B cell (primary cell): ENCODE measurements at regions not wholly inside any gene's neighbourhood (a gene's known extent, or its start where the extent isn't known, plus 50 kb on each side); places are given as distances from the start of the nearest gene placed in this dataset.

Experiments
- ATAC-seq: fragments of 200-7000 bp; cut with Tn5 transposase; one replicate; pipeline ENCODE4 v1.10.0; 2021; ENCODE audit warnings: low read depth, mild to moderate bottlenecking, moderate number of reproducible peaks, moderate library complexity
- CTCF ChIA-PET: fragments of 350-600 bp; sonication (Branson Sonifier 250); formaldehyde crosslinking; loops from one replicate; lab custom pipeline; 2021; ENCODE audit warnings: antibody characterized with exemption, inconsistent platforms; lab: Charles Lee
- POLR2A ChIA-PET: fragments of 350-600 bp; sonication (Branson Sonifier 250); formaldehyde crosslinking; loops from one replicate; lab custom pipeline; 2021; ENCODE audit warnings: antibody characterized with exemption; lab: Charles Lee
- DNase-seq: peaks from one replicate; pipeline ENCODE4 v3.0.0; 2013
- H2AFZ ChIP-seq: 2 replicates; pipeline ENCODE4 v1.6.1; 2012; ENCODE audit warnings: mild to moderate bottlenecking, low read depth, low read length; ENCODE audit not compliant: insufficient read depth, poor library complexity, severe bottlenecking
- H3K27ac ChIP-seq, 2 donors: 1 replicate in 1 of 2; 2 replicates in 1 of 2; pipeline ENCODE4 v1.5.1; 2012 to 2013; ENCODE audit warnings: low read length in 2 of 2, mild to moderate bottlenecking in 2 of 2, moderate library complexity in 1 of 2
- H3K27me3 ChIP-seq, 4 experiments: fragments of 200-600 bp in 1 of 4; sonication (generic) in 1 of 4; replicated peaks in 1 of 4; 1 replicate in 2 of 4; 2 replicates in 2 of 4; pipeline versions ENCODE4 v1.6.1 to v1.7.0; 2013 to 2016; ENCODE audit warnings: low read length in 3 of 4, mild to moderate bottlenecking in 2 of 4, mixed read lengths in 1 of 4, moderate library complexity in 1 of 4; ENCODE audit not compliant: insufficient read depth in 4 of 4, control insufficient read depth in 3 of 4; ENCODE audit errors: control extremely low read depth in 1 of 4
- H3K36me3 ChIP-seq, 2 experiments: replicated peaks in 1 of 2; 1 replicate in 1 of 2; 2 replicates in 1 of 2; pipeline versions ENCODE4 v1.6.1 to v1.7.1; 2013; ENCODE audit warnings: low read length in 1 of 2; ENCODE audit not compliant: insufficient read depth in 2 of 2, control insufficient read depth in 1 of 2; ENCODE audit errors: control extremely low read depth in 1 of 2, extremely low read depth in 1 of 2
- H3K4me1 ChIP-seq, 2 donors: fragments of 200-600 bp in 1 of 2; sonication (generic) in 1 of 2; 1 replicate in 1 of 2; 2 replicates in 1 of 2; pipeline versions ENCODE4 v1.5.1 to v1.6.1; 2013 to 2017; ENCODE audit warnings: low read length in 2 of 2; ENCODE audit not compliant: control insufficient read depth in 2 of 2, insufficient read depth in 2 of 2
- H3K4me2 ChIP-seq: replicated peaks from 2 replicates; pipeline ENCODE3; 2012; ENCODE audit warnings: mild to moderate bottlenecking, low read depth, low read length; ENCODE audit not compliant: poor library complexity, severe bottlenecking
- H3K4me3 ChIP-seq, 5 experiments: fragments of 200-600 bp in 1 of 5; sonication (generic) in 1 of 5; 1 replicate in 3 of 5; 2 replicates in 2 of 5; pipeline versions ENCODE4 v1.5.1 to v1.7.0; 2011 to 2016; ENCODE audit warnings: low read length in 4 of 5, mild to moderate bottlenecking in 4 of 5, low read depth in 2 of 5, control low read depth in 1 of 5, moderate library complexity in 1 of 5; ENCODE audit not compliant: insufficient read depth in 1 of 5; ENCODE audit errors: control extremely low read depth in 1 of 5, extremely low read depth in 1 of 5
- H3K79me2 ChIP-seq: fragments of 200-600 bp; sonication (generic); one replicate; pipeline ENCODE4 v1.6.0; 2016; ENCODE audit warnings: low read length; ENCODE audit not compliant: control insufficient read depth, insufficient read depth
- H3K9ac ChIP-seq: fragments of 200-600 bp; sonication (generic); 2 replicates; pipeline ENCODE4 v1.6.1; 2017; ENCODE audit warnings: mild to moderate bottlenecking, low read length, moderate library complexity
- H3K9me3 ChIP-seq, 3 donors: one replicate each; pipeline versions ENCODE4 v1.6.1 to v1.7.1; 2013; ENCODE audit warnings: low read length in 2 of 3; ENCODE audit not compliant: control insufficient read depth in 2 of 3, insufficient read depth in 1 of 3; ENCODE audit errors: control extremely low read depth in 1 of 3
- H4K20me1 ChIP-seq: 2 replicates; pipeline ENCODE4 v1.6.0; 2012; ENCODE audit warnings: mild to moderate bottlenecking, low read length; ENCODE audit not compliant: insufficient read depth, control insufficient read depth, poor library complexity, severe bottlenecking
- H3K27ac Mint-ChIP-seq: one replicate; pipeline ENCODE4 v1.8.0; 2021; ENCODE audit warnings: mixed read lengths
- H3K27me3 Mint-ChIP-seq: one replicate; pipeline ENCODE4 v1.8.0; 2021; ENCODE audit warnings: mixed read lengths
- H3K4me1 Mint-ChIP-seq: one replicate; pipeline ENCODE4 v1.8.0; 2021; ENCODE audit warnings: mixed read lengths
- H3K4me3 Mint-ChIP-seq: one replicate; pipeline ENCODE4 v1.8.0; 2021; ENCODE audit warnings: mixed read lengths
- H3K9me3 Mint-ChIP-seq: one replicate; pipeline ENCODE4 v1.8.0; 2022; ENCODE audit warnings: mixed read lengths; ENCODE audit not compliant: insufficient read depth
- CTCF ChIP-seq: fragments of 200-600 bp; IDR thresholded peaks from one replicate; pipeline ENCODE4 v1.8.0; 2022; ENCODE audit warnings: antibody characterized with exemption, mild to moderate bottlenecking
- EZH2 ChIP-seq: IDR thresholded peaks from 2 replicates; pipeline ENCODE4 v1.6.1; 2012; ENCODE audit warnings: borderline replicate concordance, low read depth, mild to moderate bottlenecking, moderate library complexity, low read length; ENCODE audit not compliant: insufficient read depth, poor library complexity, severe bottlenecking
- WGBS: methylation state at CpG from one replicate; pipeline ENCODE4 v1.1.5; 2013; ENCODE audit warnings: missing lambda C conversion rate; ENCODE audit not compliant: insufficient coverage; 5-methylcytosine and 5-hydroxymethylcytosine counted together
- intact Hi-C: fragments of 100-400 bp; cut with micrococcal nuclease; formaldehyde crosslinking; loops from one replicate; pipeline ENCODE4 v1.10.0; 2022

- no peak overlapping the region for H3K27ac Mint-ChIP-seq
- no peak overlapping the region for H2AFZ ChIP-seq
- WGBS, result 42% methylated on average over 5 of the region's 5 CpGs
These were observed 77.9 kb downstream of the PSMG1 start for GRCh38 chr21:39105341-39105765.

GRCh38 chr21:39104911-39105310 lies 78.3 kb downstream of the PSMG1 start:
- WGBS, result 90% methylated on average over 1 of the region's 4 CpGs
- ChIA-PET CTCF (no interaction called here), POLR2A (no interaction called here)
- H3K4me3 Mint-ChIP-seq, result no peak overlapping the region
- peaks cover 0 to 5% (median 0%) of the 10 kb centered on the region in 4 experiments for H3K27me3 ChIP-seq
- no peak overlapping the region for H3K4me2 ChIP-seq
- no peak overlapping the region for H2AFZ ChIP-seq
- H4K20me1 ChIP-seq, result no peaks in the 10 kb centered on the region
- no peak overlapping the region for H3K4me3 ChIP-seq
- H3K9ac ChIP-seq, result no peak overlapping the region
- TF ChIP-seq EZH2 (no peak), CTCF (no peak)
- ATAC-seq (no peak), DNase-seq (no peak)
- intact Hi-C loops, result no loop called here
- H3K27ac Mint-ChIP-seq, result no peak overlapping the region
- peaks cover 30% of the 10 kb centered on the region for H3K27me3 Mint-ChIP-seq
- H3K4me1 Mint-ChIP-seq, result no peaks in the 10 kb centered on the region
- H3K9me3 ChIP-seq, result no peaks in the 10 kb centered on the region
- no peaks in the 10 kb centered on the region for H3K79me2 ChIP-seq
- no peaks in the 10 kb centered on the region for H3K4me1 ChIP-seq
- no peaks in the 10 kb centered on the region for H3K9me3 Mint-ChIP-seq
- no peak overlapping the region for H3K27ac ChIP-seq
- H3K36me3 ChIP-seq, result no peaks in the 10 kb centered on the region

More at GRCh38 chr21:39105341-39105765, 77.9 kb downstream of the PSMG1 start:
- H3K9ac ChIP-seq, result no peak overlapping the region
- Mint-ChIP-seq H3K27me3 (peaks cover 30% of the 10 kb centered on the region), H3K4me1 (no peaks in the 10 kb centered on the region), H3K9me3 (no peaks in the 10 kb centered on the region), H3K4me3 (no peak overlapping the region)
- ATAC-seq, result no peak
- ChIA-PET CTCF (no interaction called here), POLR2A (no interaction called here)
- H3K36me3 ChIP-seq, result no peaks in the 10 kb centered on the region
- no peaks in the 10 kb centered on the region for H3K9me3 ChIP-seq
- peaks cover 0 to 5% (median 0%) of the 10 kb centered on the region in 4 experiments for H3K27me3 ChIP-seq
- no peak overlapping the region for H3K27ac ChIP-seq
- intact Hi-C loops, result no loop called here
- no peak for DNase-seq
- H4K20me1 ChIP-seq, result no peaks in the 10 kb centered on the region
- H3K4me1 ChIP-seq, result no peaks in the 10 kb centered on the region
- no peaks in the 10 kb centered on the region for H3K79me2 ChIP-seq
- no peak overlapping the region for H3K4me2 ChIP-seq
- no peak for TF ChIP-seq CTCF
- TF ChIP-seq EZH2, result no peak
- no peak overlapping the region for H3K4me3 ChIP-seq
